DND-41 (cell line): ENCODE measurements at regions not wholly inside any gene's neighbourhood (a gene's known extent, or its start where the extent isn't known, plus 50 kb on each side); places are given as distances from the start of the nearest gene placed in this dataset.
"Not testable (repeated sequence)": the region's sequence is repeated elsewhere in the genome, so short reads cannot be mapped to it uniquely, and the experiment has no call there.

Experiments used
- EZH2 ChIP-seq: IDR thresholded peaks from 3 replicates; pipeline ENCODE4 v1.6.1; 2012; ENCODE audit warnings: borderline replicate concordance, low read depth, mild to moderate bottlenecking, moderate library complexity, low read length, inconsistent platforms; ENCODE audit not compliant: severe bottlenecking
- TF ChIP-seq, protein P1 (sequence below): IDR thresholded peaks from 2 replicates; pipeline ENCODE4 v1.5.1; 2012; ENCODE audit warnings: borderline replicate concordance, low read length, moderate library complexity, mild to moderate bottlenecking; ENCODE audit not compliant: poor library complexity, severe bottlenecking; ENCODE audit errors: extremely low read depth

DNA sequence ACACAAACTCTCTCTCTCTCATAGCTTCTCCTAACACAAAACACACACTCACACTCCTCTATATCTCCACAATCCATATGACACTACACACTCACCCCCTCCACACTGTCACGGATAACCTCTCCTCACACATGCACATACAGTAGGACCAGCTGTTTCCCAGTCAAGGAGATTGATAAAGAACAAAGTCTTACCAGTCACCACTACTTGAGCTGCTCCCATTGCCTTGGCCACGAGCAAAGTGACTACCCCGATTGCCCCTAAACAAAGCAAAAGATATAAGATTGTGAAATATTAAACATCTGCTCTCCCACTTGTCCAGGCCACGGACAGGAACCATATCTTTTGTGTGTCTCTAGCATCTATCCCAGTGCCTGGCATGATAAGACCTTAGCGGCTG lies 95.8 kb downstream of the TRIM69 start:
- TF ChIP-seq, protein P1, sequence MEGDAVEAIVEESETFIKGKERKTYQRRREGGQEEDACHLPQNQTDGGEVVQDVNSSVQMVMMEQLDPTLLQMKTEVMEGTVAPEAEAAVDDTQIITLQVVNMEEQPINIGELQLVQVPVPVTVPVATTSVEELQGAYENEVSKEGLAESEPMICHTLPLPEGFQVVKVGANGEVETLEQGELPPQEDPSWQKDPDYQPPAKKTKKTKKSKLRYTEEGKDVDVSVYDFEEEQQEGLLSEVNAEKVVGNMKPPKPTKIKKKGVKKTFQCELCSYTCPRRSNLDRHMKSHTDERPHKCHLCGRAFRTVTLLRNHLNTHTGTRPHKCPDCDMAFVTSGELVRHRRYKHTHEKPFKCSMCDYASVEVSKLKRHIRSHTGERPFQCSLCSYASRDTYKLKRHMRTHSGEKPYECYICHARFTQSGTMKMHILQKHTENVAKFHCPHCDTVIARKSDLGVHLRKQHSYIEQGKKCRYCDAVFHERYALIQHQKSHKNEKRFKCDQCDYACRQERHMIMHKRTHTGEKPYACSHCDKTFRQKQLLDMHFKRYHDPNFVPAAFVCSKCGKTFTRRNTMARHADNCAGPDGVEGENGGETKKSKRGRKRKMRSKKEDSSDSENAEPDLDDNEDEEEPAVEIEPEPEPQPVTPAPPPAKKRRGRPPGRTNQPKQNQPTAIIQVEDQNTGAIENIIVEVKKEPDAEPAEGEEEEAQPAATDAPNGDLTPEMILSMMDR = not testable (repeated sequence)
- not testable (repeated sequence) for TF ChIP-seq EZH2
